GM12875 (cell line): ENCODE measurements at regions not wholly inside any gene's neighbourhood (a gene's known extent, or its start where the extent isn't known, plus 50 kb on each side); places are given as distances from the start of the nearest gene placed in this dataset.

Experiments
- H3K4me3 ChIP-seq: one replicate; pipeline ENCODE4 v1.5.1; 2011; ENCODE audit warnings: low read depth, low read length, control low read depth
- TF ChIP-seq, protein P1 (sequence below): IDR thresholded peaks from 2 replicates; pipeline ENCODE4 v1.5.1; 2011; ENCODE audit warnings: low read depth, mild to moderate bottlenecking, control low read depth, inconsistent platforms, low read length, moderate library complexity, borderline replicate concordance; ENCODE audit not compliant: insufficient read depth

DNA sequence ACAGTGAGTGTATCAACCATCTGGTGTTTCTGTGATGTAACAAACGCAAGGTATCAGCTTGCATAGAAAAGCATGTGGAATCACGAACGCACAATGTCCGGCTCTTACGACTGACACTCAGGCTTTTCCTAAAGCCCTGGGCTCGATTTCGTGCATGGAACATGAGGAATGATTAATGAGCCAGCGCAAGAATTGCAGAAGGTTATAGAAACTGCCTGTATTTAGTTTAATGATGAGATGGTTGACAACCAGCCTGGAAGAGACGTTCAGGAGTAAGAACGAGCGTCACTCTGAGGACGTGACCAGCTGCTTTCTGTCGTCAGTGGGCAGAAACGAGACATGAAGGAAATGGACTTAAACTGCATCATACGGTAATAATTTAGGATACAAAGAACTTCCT is 497.6 kb downstream of the IRX1 start:
- TF ChIP-seq, protein P1, sequence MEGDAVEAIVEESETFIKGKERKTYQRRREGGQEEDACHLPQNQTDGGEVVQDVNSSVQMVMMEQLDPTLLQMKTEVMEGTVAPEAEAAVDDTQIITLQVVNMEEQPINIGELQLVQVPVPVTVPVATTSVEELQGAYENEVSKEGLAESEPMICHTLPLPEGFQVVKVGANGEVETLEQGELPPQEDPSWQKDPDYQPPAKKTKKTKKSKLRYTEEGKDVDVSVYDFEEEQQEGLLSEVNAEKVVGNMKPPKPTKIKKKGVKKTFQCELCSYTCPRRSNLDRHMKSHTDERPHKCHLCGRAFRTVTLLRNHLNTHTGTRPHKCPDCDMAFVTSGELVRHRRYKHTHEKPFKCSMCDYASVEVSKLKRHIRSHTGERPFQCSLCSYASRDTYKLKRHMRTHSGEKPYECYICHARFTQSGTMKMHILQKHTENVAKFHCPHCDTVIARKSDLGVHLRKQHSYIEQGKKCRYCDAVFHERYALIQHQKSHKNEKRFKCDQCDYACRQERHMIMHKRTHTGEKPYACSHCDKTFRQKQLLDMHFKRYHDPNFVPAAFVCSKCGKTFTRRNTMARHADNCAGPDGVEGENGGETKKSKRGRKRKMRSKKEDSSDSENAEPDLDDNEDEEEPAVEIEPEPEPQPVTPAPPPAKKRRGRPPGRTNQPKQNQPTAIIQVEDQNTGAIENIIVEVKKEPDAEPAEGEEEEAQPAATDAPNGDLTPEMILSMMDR: no peak

DNA sequence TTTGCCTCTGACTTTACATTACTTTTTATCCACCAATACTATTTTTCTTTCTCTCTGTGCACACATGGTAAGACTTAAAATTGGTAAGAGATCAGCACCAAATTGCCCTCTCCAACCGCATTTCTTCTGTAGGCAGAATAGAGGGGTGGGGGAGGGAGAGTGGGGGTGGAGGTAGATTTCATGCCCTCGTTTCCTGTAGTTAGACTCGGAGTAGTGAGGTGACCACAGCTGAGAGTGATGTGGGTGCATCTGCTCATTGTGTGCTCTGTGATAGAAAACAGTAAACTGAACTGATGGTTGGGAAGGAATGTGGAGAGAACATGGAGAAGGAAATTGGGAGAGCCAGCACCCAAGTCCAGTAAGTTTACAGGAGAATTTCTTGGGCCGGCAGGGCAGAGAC is 498.3 kb downstream of the IRX1 start:
- TF ChIP-seq, protein P1: no peak
- no peak overlapping the region for H3K4me3 ChIP-seq

More for the DNA sequence above, 497.6 kb downstream of the IRX1 start:
- H3K4me3 ChIP-seq: no peak overlapping the region

GRCh38 chr5:4095918-4096630 is 500.4 kb downstream of the IRX1 start:
- TF ChIP-seq, protein P1: no peak
- H3K4me3 ChIP-seq: no peak overlapping the region

- TF ChIP-seq, protein P1: no peak
- no peak overlapping the region for H3K4me3 ChIP-seq
Measured at GRCh38 chr5:4097199-4097598, 501.6 kb downstream of the IRX1 start.

GRCh38 chr5:4098226-4098625 is 502.6 kb downstream of the IRX1 start:
- TF ChIP-seq, protein P1: no peak
- H3K4me3 ChIP-seq: no peak overlapping the region

GRCh38 chr5:4099386-4099785 is 503.8 kb downstream of the IRX1 start:
- no peak overlapping the region for H3K4me3 ChIP-seq
- TF ChIP-seq, protein P1: no peak

DNA sequence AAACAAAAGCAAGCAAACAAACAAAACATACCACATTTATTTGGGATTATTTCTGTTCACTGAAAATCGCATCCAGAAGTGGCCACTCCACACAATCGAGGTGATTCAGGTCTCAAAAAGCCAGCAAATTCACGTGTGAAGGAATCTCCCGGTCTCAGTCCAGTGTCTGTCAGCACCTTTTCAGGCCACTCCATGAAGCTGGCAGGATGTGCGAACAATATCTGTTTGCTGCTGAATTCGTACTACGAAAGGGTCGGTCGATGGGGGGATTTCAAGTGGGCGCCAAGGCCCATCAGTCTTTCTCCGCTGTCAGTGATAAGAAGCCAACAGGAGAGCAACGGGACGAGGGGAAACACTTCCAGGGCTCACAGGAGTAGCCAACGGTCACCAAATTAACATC is 505.1 kb downstream of the IRX1 start:
- H3K4me3 ChIP-seq: no peak overlapping the region
- TF ChIP-seq, protein P1: no peak
